SW480 (cell line): ENCODE measurements at regions not wholly inside any gene's neighbourhood (a gene's known extent, or its start where the extent isn't known, plus 50 kb on each side); places are given as distances from the start of the nearest gene placed in this dataset.
"Not testable (repeated sequence)": the region's sequence is repeated elsewhere in the genome, so short reads cannot be mapped to it uniquely, and the experiment has no call there.

Source experiments
- DNase-seq: peaks from one replicate; pipeline ENCODE4 v3.0.0-alpha.2; 2016; ENCODE audit warnings: low spot score

GRCh38 chr1:96425382-96426129, 296.0 kb upstream of the PTBP2 start:
- no peak for DNase-seq

GRCh38 chr1:96427616-96428015, 294.0 kb upstream of the PTBP2 start:
- no peak for DNase-seq

- no peak for DNase-seq
Measured at GRCh38 chr1:96445302-96445701, 276.3 kb upstream of the PTBP2 start.

GRCh38 chr1:96464066-96464465, 257.5 kb upstream of the PTBP2 start:
- no peak for DNase-seq

- no peak for DNase-seq
Measured at GRCh38 chr1:96464522-96464921, 257.1 kb upstream of the PTBP2 start.

GRCh38 chr1:96464991-96465390, 256.6 kb upstream of the PTBP2 start:
- DNase-seq = no peak

GRCh38 chr1:96465441-96465840, 256.1 kb upstream of the PTBP2 start:
- no peak for DNase-seq

GRCh38 chr1:96466842-96467241, 254.7 kb upstream of the PTBP2 start:
- no peak for DNase-seq

GRCh38 chr1:96469726-96470125, 251.9 kb upstream of the PTBP2 start:
- DNase-seq = not testable (repeated sequence)

GRCh38 chr1:96472471-96472870, 249.1 kb upstream of the PTBP2 start:
- no peak for DNase-seq

GRCh38 chr1:96473791-96474434, 247.7 kb upstream of the PTBP2 start:
- no peak for DNase-seq

- DNase-seq = no peak
Measured at GRCh38 chr1:96474985-96475743, 246.4 kb upstream of the PTBP2 start.

GRCh38 chr1:96475903-96476302, 245.7 kb upstream of the PTBP2 start:
- DNase-seq = no peak

GRCh38 chr1:96478228-96478627, 243.4 kb upstream of the PTBP2 start:
- DNase-seq = no peak

GRCh38 chr1:96481409-96481808, 240.2 kb upstream of the PTBP2 start:
- no peak for DNase-seq

GRCh38 chr1:96482616-96483015, 239.0 kb upstream of the PTBP2 start:
- no peak for DNase-seq

- DNase-seq = peak; percentile 55
Measured at GRCh38 chr1:96487394-96487793, 234.2 kb upstream of the PTBP2 start.

- DNase-seq = no peak
Measured at GRCh38 chr1:96487971-96488370, 233.6 kb upstream of the PTBP2 start.

- no peak for DNase-seq
Measured at GRCh38 chr1:96488777-96489176, 232.8 kb upstream of the PTBP2 start.

GRCh38 chr1:96492236-96492635, 229.3 kb upstream of the PTBP2 start:
- no peak for DNase-seq

GRCh38 chr1:96498744-96499340, 222.7 kb upstream of the PTBP2 start:
- no peak for DNase-seq

- DNase-seq = no peak
Measured at GRCh38 chr1:96508233-96508632, 213.4 kb upstream of the PTBP2 start.

- no peak for DNase-seq
Measured at GRCh38 chr1:96509339-96509738, 212.2 kb upstream of the PTBP2 start.
